ENCODE measurements at regions not wholly inside any gene's neighbourhood (a gene's known extent, or its start where the extent isn't known, plus 50 kb on each side); places are given as distances from the start of the nearest gene placed in this dataset.

DNA sequence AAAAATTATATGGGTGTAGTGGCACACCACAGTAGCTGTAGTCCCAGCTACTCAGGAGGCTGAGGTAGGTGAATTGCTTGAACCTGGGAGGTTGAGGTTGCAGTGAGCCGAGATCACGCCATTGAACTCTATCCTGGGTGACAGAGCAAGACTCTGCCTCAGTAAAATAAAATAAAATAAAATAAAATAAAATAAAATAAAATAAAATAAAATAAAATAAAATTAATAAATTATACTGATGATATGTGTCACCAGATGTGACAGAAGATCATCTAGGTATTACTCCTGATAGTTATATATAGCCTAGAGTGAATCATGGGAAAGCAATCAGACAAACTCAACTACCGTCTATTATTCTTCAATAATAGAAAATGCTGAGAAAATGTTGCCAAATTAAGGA is 972.5 kb downstream of the MRPL39 start:
- dilution Hi-C loops (cut with MboI; ENCODE audit: extremely low pct_ligation_motif_present, low sequenced_read_pairs): no loop called here
- no peak overlapping the region for H3K4me3 ChIP-seq (ENCODE audit: control insufficient read depth in 2 of 3, extremely low read depth in 1 of 3, insufficient read depth in 2 of 3, low read depth in 1 of 3, low read length in 3 of 3)
- no peaks in the 10 kb centered on the region for H3K27me3 ChIP-seq (ENCODE audit: control insufficient read depth, extremely low read depth, insufficient read depth, low read length)

GRCh38 chr21:24628536-24628935 is 978.7 kb downstream of the MRPL39 start:
- Histone ChIP-seq H3K79me2 (ENCODE audit: control insufficient read depth, insufficient read depth, low read length) (no peaks in the 10 kb centered on the region), H3K4me2 (ENCODE audit: control insufficient read depth, extremely low read depth, insufficient read depth, low read depth, low read length) (no peak overlapping the region), H3K9me3 (ENCODE audit: control insufficient read depth, low read depth, low read length) (no peaks in the 10 kb centered on the region), H4K20me1 (ENCODE audit: control insufficient read depth, extremely low read depth, insufficient read depth, low read length) (no peaks in the 10 kb centered on the region), H3K9ac (ENCODE audit: control insufficient read depth, extremely low read depth, insufficient read depth, low read length) (no peak overlapping the region), H3K36me3 (ENCODE audit: control insufficient read depth in 2 of 2, extremely low read depth in 1 of 2, insufficient read depth in 2 of 2, low read length in 2 of 2) (no peaks in the 10 kb centered on the region), H3K9me1 (ENCODE audit: control insufficient read depth, extremely low read depth, insufficient read depth, low read length) (no peaks in the 10 kb centered on the region), H3K27ac (ENCODE audit: control insufficient read depth, insufficient read depth, low read length) (no peak overlapping the region), H3K4me1 (ENCODE audit: control insufficient read depth, extremely low read depth, insufficient read depth, low read length) (no peaks in the 10 kb centered on the region), H2AFZ (ENCODE audit: control insufficient read depth, low read length) (no peak overlapping the region), H3K27me3 (ENCODE audit: control insufficient read depth, extremely low read depth, insufficient read depth, low read length) (no peaks in the 10 kb centered on the region), H3K4me3 (ENCODE audit: control insufficient read depth in 2 of 3, extremely low read depth in 1 of 3, insufficient read depth in 2 of 3, low read depth in 1 of 3, low read length in 3 of 3) (no peak overlapping the region)
- TF ChIP-seq, protein P1, sequence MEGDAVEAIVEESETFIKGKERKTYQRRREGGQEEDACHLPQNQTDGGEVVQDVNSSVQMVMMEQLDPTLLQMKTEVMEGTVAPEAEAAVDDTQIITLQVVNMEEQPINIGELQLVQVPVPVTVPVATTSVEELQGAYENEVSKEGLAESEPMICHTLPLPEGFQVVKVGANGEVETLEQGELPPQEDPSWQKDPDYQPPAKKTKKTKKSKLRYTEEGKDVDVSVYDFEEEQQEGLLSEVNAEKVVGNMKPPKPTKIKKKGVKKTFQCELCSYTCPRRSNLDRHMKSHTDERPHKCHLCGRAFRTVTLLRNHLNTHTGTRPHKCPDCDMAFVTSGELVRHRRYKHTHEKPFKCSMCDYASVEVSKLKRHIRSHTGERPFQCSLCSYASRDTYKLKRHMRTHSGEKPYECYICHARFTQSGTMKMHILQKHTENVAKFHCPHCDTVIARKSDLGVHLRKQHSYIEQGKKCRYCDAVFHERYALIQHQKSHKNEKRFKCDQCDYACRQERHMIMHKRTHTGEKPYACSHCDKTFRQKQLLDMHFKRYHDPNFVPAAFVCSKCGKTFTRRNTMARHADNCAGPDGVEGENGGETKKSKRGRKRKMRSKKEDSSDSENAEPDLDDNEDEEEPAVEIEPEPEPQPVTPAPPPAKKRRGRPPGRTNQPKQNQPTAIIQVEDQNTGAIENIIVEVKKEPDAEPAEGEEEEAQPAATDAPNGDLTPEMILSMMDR (optimal IDR thresholded peaks at IDR 0.05 in 1 of 3, IDR thresholded peaks at IDR 0.05 in 1 of 3, conservative IDR thresholded peaks at IDR 0.05 in 1 of 3; ENCODE audit: extremely low read depth in 1 of 3, insufficient read depth in 2 of 3, low read length in 3 of 3): no peak
- TF ChIP-seq EZH2 (IDR thresholded peaks at IDR 0.05; ENCODE audit: low read length): no peak
- DNase-seq (ENCODE audit: low read depth, low spot score) (no peak), FAIRE-seq (no peak)
- dilution Hi-C loops (cut with MboI; ENCODE audit: extremely low pct_ligation_motif_present, low sequenced_read_pairs): no loop called here

More for the DNA sequence above, 972.5 kb downstream of the MRPL39 start:
- FAIRE-seq (no peak), DNase-seq (ENCODE audit: low read depth, low spot score) (no peak)
- no peaks in the 10 kb centered on the region for H3K36me3 ChIP-seq (ENCODE audit: control insufficient read depth in 2 of 2, extremely low read depth in 1 of 2, insufficient read depth in 2 of 2, low read length in 2 of 2)
- no peak overlapping the region for H2AFZ ChIP-seq (ENCODE audit: control insufficient read depth, low read length)
- H4K20me1 ChIP-seq (ENCODE audit: control insufficient read depth, extremely low read depth, insufficient read depth, low read length): no peaks in the 10 kb centered on the region
- TF ChIP-seq, protein P1 (optimal IDR thresholded peaks at IDR 0.05 in 1 of 3, IDR thresholded peaks at IDR 0.05 in 1 of 3, conservative IDR thresholded peaks at IDR 0.05 in 1 of 3; ENCODE audit: extremely low read depth in 1 of 3, insufficient read depth in 2 of 3, low read length in 3 of 3): no peak
- no peak for TF ChIP-seq EZH2 (IDR thresholded peaks at IDR 0.05; ENCODE audit: low read length)
- no peaks in the 10 kb centered on the region for H3K4me1 ChIP-seq (ENCODE audit: control insufficient read depth, extremely low read depth, insufficient read depth, low read length)
- no peaks in the 10 kb centered on the region for H3K9me1 ChIP-seq (ENCODE audit: control insufficient read depth, extremely low read depth, insufficient read depth, low read length)
- no peak overlapping the region for H3K4me2 ChIP-seq (ENCODE audit: control insufficient read depth, extremely low read depth, insufficient read depth, low read depth, low read length)
- no peak overlapping the region for H3K27ac ChIP-seq (ENCODE audit: control insufficient read depth, insufficient read depth, low read length)
- no peak overlapping the region for H3K9ac ChIP-seq (ENCODE audit: control insufficient read depth, extremely low read depth, insufficient read depth, low read length)
- no peaks in the 10 kb centered on the region for H3K9me3 ChIP-seq (ENCODE audit: control insufficient read depth, low read depth, low read length)
- no peaks in the 10 kb centered on the region for H3K79me2 ChIP-seq (ENCODE audit: control insufficient read depth, insufficient read depth, low read length)

Measured in keratinocyte (primary cell).